ENCODE measurements at regions not wholly inside any gene's neighbourhood (a gene's known extent, or its start where the extent isn't known, plus 50 kb on each side); places are given as distances from the start of the nearest gene placed in this dataset.
"Not testable (repeated sequence)": the region's sequence is repeated elsewhere in the genome, so short reads cannot be mapped to it uniquely, and the experiment has no call there.

- no peaks in the 10 kb centered on the region for H3K4me1 ChIP-seq
- 75% methylated on average over 6 of the region's 6 CpGs for WGBS
- H3K36me3 ChIP-seq = no peaks in the 10 kb centered on the region
- no peak for DNase-seq (ENCODE audit: low spot score in 2 of 2)
- no peaks in the 10 kb centered on the region for H3K9me3 ChIP-seq
- TF ChIP-seq POLR2AphosphoS5 (IDR thresholded peaks at IDR 0.05) (peak in 1 of 3 donors; percentile 23), CTCF (IDR thresholded peaks at IDR 0.05) (no peak)
- H3K4me3 ChIP-seq = no peak overlapping the region
- no peaks in the 10 kb centered on the region for H3K27me3 ChIP-seq
- no peak overlapping the region for H3K27ac ChIP-seq
These were observed 503.9 kb upstream of the DAB2 start for GRCh38 chr5:39928709-39929108.

GRCh38 chr5:39919876-39920275 is 495.1 kb upstream of the DAB2 start:
- Histone ChIP-seq H3K27ac (no peak overlapping the region), H3K4me1 (no peaks in the 10 kb centered on the region), H3K9me3 (no peaks in the 10 kb centered on the region), H3K27me3 (no peaks in the 10 kb centered on the region), H3K4me3 (no peak overlapping the region), H3K36me3 (no peaks in the 10 kb centered on the region)
- 72% methylated on average over 1 of the region's 1 CpG for WGBS
- DNase-seq (ENCODE audit: low spot score in 2 of 2) = no peak
- TF ChIP-seq POLR2A (IDR thresholded peaks at IDR 0.05) (no peak), POLR2AphosphoS5 (IDR thresholded peaks at IDR 0.05) (no peak), EP300 (IDR thresholded peaks at IDR 0.05) (no peak), CTCF (IDR thresholded peaks at IDR 0.05) (no peak)

GRCh38 chr5:39912906-39913305 is 488.1 kb upstream of the DAB2 start:
- Histone ChIP-seq H3K9me3 (no peaks in the 10 kb centered on the region), H3K4me1 (no peaks in the 10 kb centered on the region), H3K36me3 (no peaks in the 10 kb centered on the region), H3K27ac (no peak overlapping the region), H3K27me3 (no peaks in the 10 kb centered on the region), H3K4me3 (no peak overlapping the region)
- DNase-seq (ENCODE audit: low spot score in 2 of 2) = no peak
- TF ChIP-seq EP300 (IDR thresholded peaks at IDR 0.05) (no peak), POLR2AphosphoS5 (IDR thresholded peaks at IDR 0.05) (no peak), POLR2A (IDR thresholded peaks at IDR 0.05) (no peak), CTCF (IDR thresholded peaks at IDR 0.05) (no peak)

- H3K4me3 ChIP-seq; H3K27me3 ChIP-seq; H3K36me3 ChIP-seq; DNase-seq (ENCODE audit: low spot score in 2 of 2); H3K27ac ChIP-seq; H3K4me1 ChIP-seq; H3K9me3 ChIP-seq: not testable (repeated sequence)
- 84% methylated on average over 18 of the region's 19 CpGs for WGBS
These were observed 482.6 kb upstream of the DAB2 start for GRCh38 chr5:39907267-39907951.

- 91% methylated on average over 1 of the region's 1 CpG for WGBS
- no peaks in the 10 kb centered on the region for H3K9me3 ChIP-seq
- H3K27ac ChIP-seq = no peak overlapping the region
- no peak for DNase-seq (ENCODE audit: low spot score in 2 of 2)
- no peaks in the 10 kb centered on the region for H3K4me1 ChIP-seq
- no peaks in the 10 kb centered on the region for H3K27me3 ChIP-seq
- no peak for TF ChIP-seq CTCF (IDR thresholded peaks at IDR 0.05)
- no peak for TF ChIP-seq POLR2A (IDR thresholded peaks at IDR 0.05)
- TF ChIP-seq EP300 (IDR thresholded peaks at IDR 0.05) = no peak
- no peak for TF ChIP-seq POLR2AphosphoS5 (IDR thresholded peaks at IDR 0.05)
- H3K4me3 ChIP-seq = no peak overlapping the region
- H3K36me3 ChIP-seq = no peaks in the 10 kb centered on the region
These were observed 481.4 kb upstream of the DAB2 start for GRCh38 chr5:39906146-39906545.

GRCh38 chr5:39905356-39905755 is 480.6 kb upstream of the DAB2 start:
- H3K36me3 ChIP-seq = no peaks in the 10 kb centered on the region
- TF ChIP-seq EP300 (IDR thresholded peaks at IDR 0.05) = no peak
- no peak for TF ChIP-seq POLR2AphosphoS5 (IDR thresholded peaks at IDR 0.05)
- no peak for TF ChIP-seq POLR2A (IDR thresholded peaks at IDR 0.05)
- TF ChIP-seq CTCF (IDR thresholded peaks at IDR 0.05) = no peak
- WGBS = 49% methylated on average over 4 of the region's 4 CpGs

More at GRCh38 chr5:39905356-39905755, 480.6 kb upstream of the DAB2 start:
- H3K4me3 ChIP-seq = no peak overlapping the region
- H3K27ac ChIP-seq = no peak overlapping the region
- H3K9me3 ChIP-seq = no peaks in the 10 kb centered on the region
- no peaks in the 10 kb centered on the region for H3K4me1 ChIP-seq
- H3K27me3 ChIP-seq = no peaks in the 10 kb centered on the region
- no peak for DNase-seq (ENCODE audit: low spot score in 2 of 2)
